Stimulated activated effector memory CD8-positive, alpha-beta T cell treated with anti-CD3 and anti-CD28 coated beads, Interleukin-12 subunit alpha, Interleukin-12 subunit beta, amount 100 ng/mL, for 72 hours (primary cell): ENCODE measurements at regions not wholly inside any gene's neighbourhood (a gene's known extent, or its start where the extent isn't known, plus 50 kb on each side); places are given as distances from the start of the nearest gene placed in this dataset.
"Not testable (repeated sequence)": the region's sequence is repeated elsewhere in the genome, so short reads cannot be mapped to it uniquely, and the experiment has no call there.

Source experiments
- ATAC-seq: fragments of 150-1000 bp; cut with Tn5 transposase; 2 replicates; pipeline ENCODE4 v1.10.0; 2021
- DNase-seq, 2 donors: peaks; one replicate each; pipeline ENCODE4 v3.0.0; 2021 to 2022; ENCODE audit warnings: low spot score in 2 of 2
- H3K27ac Mint-ChIP-seq: one replicate; pipeline ENCODE4 v1.8.0; 2022; ENCODE audit warnings: mild to moderate bottlenecking, mixed read lengths
- H3K36me3 Mint-ChIP-seq: one replicate; pipeline ENCODE4 v1.8.0; 2022; ENCODE audit warnings: mild to moderate bottlenecking, mixed read lengths
- H3K4me1 Mint-ChIP-seq: one replicate; pipeline ENCODE4 v1.8.0; 2022; ENCODE audit warnings: mixed read lengths
- H3K4me3 Mint-ChIP-seq: one replicate; pipeline ENCODE4 v1.8.0; 2022; ENCODE audit warnings: mild to moderate bottlenecking, mixed read lengths
- H3K9me3 Mint-ChIP-seq: one replicate; pipeline ENCODE4 v1.8.0; 2022; ENCODE audit warnings: mixed read lengths

DNA sequence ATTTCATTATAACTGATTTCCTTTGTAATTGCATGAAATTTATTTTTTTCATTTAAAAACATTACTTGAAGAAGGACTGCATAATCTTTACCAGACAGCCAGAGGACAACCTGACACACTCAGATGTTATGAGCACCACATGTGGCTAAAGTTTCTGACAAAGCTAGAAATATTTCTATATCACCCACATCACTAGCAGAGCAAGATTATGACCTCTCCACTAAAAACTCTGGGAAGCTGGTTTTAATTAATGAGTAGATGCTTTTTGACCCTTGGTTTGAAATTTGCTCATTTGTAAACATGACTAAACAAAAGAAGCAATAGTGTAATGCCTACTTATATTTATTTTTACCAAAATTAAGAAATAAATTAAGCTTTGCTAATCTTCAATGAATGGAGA lies 661.5 kb upstream of the EPHA5 start:
- Mint-ChIP-seq H3K27ac (no peak overlapping the region), H3K36me3 (no peaks in the 10 kb centered on the region), H3K4me1 (no peaks in the 10 kb centered on the region), H3K4me3 (no peak overlapping the region), H3K9me3 (peaks cover 13% of the 10 kb centered on the region)
- ATAC-seq (no peak), DNase-seq (no peak)

DNA sequence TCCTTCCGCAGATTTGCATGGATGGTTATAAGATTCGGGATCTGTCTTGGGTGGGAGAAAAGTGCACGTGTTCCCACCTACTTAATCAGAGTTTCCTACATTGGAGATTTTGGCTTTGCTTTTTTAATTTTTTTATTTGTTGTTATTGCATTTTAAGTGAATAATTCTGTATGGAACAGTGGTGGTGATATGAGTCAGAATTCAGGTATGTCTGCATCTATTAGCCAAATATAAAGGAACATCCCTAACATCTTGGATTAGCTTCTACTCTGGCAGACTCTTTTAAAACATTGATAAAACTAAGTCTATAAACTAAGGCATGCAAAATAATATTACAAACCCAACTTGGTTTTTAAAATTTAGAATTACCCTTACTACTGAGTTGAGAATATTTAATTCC lies 659.8 kb upstream of the EPHA5 start:
- H3K36me3 Mint-ChIP-seq: no peaks in the 10 kb centered on the region
- H3K4me3 Mint-ChIP-seq: no peak overlapping the region
- ATAC-seq (no peak), DNase-seq (no peak)
- H3K27ac Mint-ChIP-seq: no peak overlapping the region
- no peaks in the 10 kb centered on the region for H3K4me1 Mint-ChIP-seq
- peaks cover 17% of the 10 kb centered on the region for H3K9me3 Mint-ChIP-seq

DNA sequence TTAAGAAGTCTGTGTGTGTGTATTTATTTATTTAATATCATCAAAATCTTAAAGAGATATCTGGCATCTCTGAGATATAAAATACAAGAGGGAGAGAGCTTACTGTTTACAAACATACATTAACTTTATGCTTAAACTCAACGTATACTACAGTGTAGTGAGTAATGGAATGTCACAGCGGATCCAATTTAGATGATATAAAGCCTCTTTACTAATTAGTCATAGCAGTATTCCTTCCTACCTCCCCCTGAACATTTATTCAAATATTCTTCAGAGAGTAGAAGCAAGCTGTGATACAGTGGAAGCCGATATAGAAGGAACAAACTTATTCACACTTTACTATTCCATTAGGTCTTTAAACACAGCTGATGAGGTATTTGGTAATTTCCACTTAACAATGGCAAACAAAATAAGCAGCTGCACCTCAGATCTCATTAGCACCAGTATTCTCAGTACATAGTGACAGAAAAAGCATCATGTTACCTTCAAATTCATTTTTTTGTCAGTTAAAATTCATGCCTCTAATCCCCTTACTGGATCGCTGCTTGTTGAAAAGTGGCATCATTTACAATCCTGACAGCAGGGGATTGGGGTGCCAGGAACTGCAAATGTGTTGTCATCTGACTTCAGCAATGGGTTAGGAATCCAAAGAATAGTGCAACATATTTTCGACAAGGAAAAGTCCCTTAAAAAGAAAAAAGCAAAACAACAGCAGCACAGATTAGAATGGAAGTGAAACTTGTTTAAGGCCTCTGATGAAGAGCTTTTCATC lies 658.7 kb upstream of the EPHA5 start:
- DNase-seq (no peak), ATAC-seq (no peak)
- Mint-ChIP-seq H3K36me3 (no peaks in the 10 kb centered on the region), H3K4me1 (no peaks in the 10 kb centered on the region), H3K4me3 (no peak overlapping the region), H3K9me3 (peaks cover 15% of the 10 kb centered on the region), H3K27ac (no peak overlapping the region)

GRCh38 chr4:66307641-66308438 lies 637.6 kb upstream of the EPHA5 start:
- ATAC-seq: no peak
- Mint-ChIP-seq H3K27ac (no peak overlapping the region), H3K4me3 (no peak overlapping the region), H3K9me3 (peaks cover 18% of the 10 kb centered on the region), H3K36me3 (no peaks in the 10 kb centered on the region), H3K4me1 (no peaks in the 10 kb centered on the region)
- no peak for DNase-seq

DNA sequence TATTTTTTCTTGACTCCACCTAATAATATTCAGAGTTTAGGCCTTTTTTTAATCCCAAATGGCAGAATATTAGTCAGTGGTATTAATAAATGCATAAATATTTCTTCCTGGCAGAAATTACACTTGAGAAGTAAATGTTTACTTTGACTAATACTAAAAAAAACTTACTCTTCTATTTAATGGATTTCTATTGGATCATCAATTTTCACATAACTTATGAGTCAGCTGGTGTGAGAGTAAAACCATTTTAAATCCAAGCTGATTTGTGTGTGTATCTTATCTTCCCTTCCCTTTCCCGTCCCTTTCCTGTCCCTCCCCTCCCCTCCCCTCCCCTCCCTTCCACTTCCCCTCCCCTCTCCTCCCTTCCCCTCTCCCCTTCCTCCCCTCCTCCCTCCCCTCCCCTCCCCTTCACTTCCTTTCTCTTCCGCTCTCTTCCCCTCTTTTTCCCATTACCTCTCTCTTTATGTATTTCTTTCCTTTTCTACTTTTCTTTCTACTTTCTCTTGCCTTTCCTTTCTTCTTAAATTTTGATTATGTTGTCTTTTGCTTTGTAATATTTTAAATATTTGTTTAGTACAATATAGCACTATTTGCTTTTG lies 630.1 kb upstream of the EPHA5 start:
- Mint-ChIP-seq H3K27ac (no peak overlapping the region), H3K4me1 (no peaks in the 10 kb centered on the region), H3K4me3 (no peak overlapping the region), H3K9me3 (peaks cover 22% of the 10 kb centered on the region), H3K36me3 (no peaks in the 10 kb centered on the region)
- DNase-seq (no peak), ATAC-seq (no peak)

GRCh38 chr4:66298569-66298968 lies 628.3 kb upstream of the EPHA5 start:
- no peak overlapping the region for H3K27ac Mint-ChIP-seq
- H3K4me1 Mint-ChIP-seq: no peaks in the 10 kb centered on the region
- peaks cover 27% of the 10 kb centered on the region for H3K9me3 Mint-ChIP-seq
- H3K36me3 Mint-ChIP-seq: no peaks in the 10 kb centered on the region
- DNase-seq: no peak
- H3K4me3 Mint-ChIP-seq: no peak overlapping the region
- ATAC-seq: no peak

DNA sequence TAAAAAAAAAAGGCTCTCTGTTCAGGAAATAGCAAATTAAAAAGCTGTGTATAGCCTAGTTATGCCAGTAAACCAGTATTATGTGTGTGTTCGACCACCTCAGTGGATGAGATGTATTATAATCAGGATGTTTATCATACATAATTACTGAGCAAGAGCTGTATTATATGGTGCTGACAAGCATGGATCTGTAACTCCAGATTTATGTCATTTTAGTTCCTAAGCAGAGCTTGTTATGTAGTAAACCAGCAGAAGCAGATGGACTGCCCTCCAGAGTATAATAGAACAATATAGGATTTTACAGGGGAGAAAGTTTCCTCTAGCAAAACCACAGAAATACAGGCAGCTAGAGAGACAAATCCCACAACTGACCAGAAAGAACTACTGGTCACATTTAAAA lies 627.4 kb upstream of the EPHA5 start:
- Mint-ChIP-seq H3K9me3 (peaks cover 29% of the 10 kb centered on the region), H3K36me3 (no peaks in the 10 kb centered on the region)
- no peak for ATAC-seq

GRCh38 chr4:66294638-66295037 lies 624.3 kb upstream of the EPHA5 start:
- no peak overlapping the region for H3K27ac Mint-ChIP-seq
- H3K4me3 Mint-ChIP-seq: no peak overlapping the region
- ATAC-seq (no peak), DNase-seq (no peak)
- no peaks in the 10 kb centered on the region for H3K36me3 Mint-ChIP-seq
- peaks cover 15% of the 10 kb centered on the region for H3K9me3 Mint-ChIP-seq
- no peaks in the 10 kb centered on the region for H3K4me1 Mint-ChIP-seq

More for the DNA sequence above, 627.4 kb upstream of the EPHA5 start:
- no peaks in the 10 kb centered on the region for H3K4me1 Mint-ChIP-seq
- no peak for DNase-seq
- no peak overlapping the region for H3K4me3 Mint-ChIP-seq
- no peak overlapping the region for H3K27ac Mint-ChIP-seq

DNA sequence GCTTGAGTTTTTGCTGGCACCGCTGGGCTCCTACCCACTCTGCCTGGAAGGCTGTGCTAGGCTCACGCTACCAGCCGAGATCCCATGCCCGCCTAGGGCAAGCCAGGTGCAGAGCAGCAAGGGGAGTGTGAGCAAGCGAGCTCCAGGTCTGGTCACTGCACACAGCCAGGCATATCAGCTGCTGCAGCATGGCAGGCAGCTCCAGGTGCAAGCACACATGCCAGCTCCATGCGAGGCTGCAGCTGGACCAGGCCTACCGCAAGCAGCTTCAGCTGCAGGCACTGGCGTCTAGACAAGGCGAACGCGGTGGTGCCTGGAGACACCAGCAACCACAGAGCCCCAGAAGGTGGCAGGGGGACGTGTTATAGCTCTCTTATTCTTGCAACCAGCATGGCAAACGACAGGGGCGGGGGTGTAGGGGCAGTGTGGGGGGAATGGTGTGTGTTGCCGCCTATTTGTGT lies 614.7 kb upstream of the EPHA5 start:
- peaks cover 2% of the 10 kb centered on the region for H3K9me3 Mint-ChIP-seq
- DNase-seq (no peak), ATAC-seq (no peak)
- H3K4me3 Mint-ChIP-seq: no peak overlapping the region
- H3K4me1 Mint-ChIP-seq: no peaks in the 10 kb centered on the region
- no peaks in the 10 kb centered on the region for H3K36me3 Mint-ChIP-seq
- no peak overlapping the region for H3K27ac Mint-ChIP-seq

DNA sequence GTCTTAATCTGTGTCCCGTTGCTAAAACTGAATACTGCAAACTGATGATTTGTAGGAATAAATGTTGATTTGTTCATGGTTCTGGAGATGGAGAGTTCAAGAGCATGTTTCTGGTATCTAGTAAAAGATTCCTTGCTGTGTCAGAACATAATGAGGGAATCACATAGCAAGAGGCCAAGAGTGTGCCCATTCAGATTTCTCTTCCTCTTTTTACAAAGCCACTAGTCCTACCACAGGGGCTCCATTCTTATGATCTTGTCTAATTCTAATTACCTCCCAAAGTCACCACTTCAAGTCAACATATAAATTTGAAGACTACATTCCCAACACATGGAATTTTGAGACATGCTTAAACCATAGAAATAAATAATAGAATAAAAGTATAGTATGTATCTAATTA lies 608.8 kb upstream of the EPHA5 start:
- no peak overlapping the region for H3K27ac Mint-ChIP-seq
- ATAC-seq (no peak), DNase-seq (no peak)
- peaks cover 15% of the 10 kb centered on the region for H3K9me3 Mint-ChIP-seq
- no peak overlapping the region for H3K4me3 Mint-ChIP-seq
- no peaks in the 10 kb centered on the region for H3K36me3 Mint-ChIP-seq
- no peaks in the 10 kb centered on the region for H3K4me1 Mint-ChIP-seq

DNA sequence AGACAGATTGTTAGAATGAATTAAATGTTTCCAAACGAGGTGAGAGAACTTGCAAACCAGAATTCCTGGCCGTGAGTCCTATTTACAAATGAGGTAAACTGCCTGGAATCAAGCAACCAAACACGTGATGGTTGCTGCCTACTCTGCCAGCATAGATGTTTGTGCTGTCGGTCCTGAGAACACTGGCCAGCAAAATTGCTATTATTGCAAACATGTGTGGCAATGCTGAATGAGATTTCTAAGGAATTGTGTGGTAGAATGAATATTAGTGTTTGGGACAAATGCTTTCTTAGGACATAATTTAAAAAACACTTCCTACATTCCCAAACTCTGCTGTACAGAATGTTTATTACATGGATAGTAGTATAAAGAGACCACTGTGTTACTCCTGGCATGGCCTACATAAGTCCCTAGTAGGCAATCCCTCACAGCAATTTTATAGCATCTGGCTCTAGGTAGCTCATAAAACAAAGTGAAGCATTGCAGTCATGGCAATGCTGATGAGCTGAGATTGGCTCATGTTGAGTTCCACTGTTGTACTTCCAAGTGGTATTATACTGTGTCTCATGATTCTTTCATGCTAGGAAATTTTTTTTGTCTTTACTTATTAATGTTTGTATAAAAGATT lies 605.2 kb upstream of the EPHA5 start:
- Mint-ChIP-seq H3K4me1 (no peaks in the 10 kb centered on the region), H3K27ac (no peak overlapping the region), H3K4me3 (no peak overlapping the region), H3K36me3 (no peaks in the 10 kb centered on the region), H3K9me3 (peaks cover 15% of the 10 kb centered on the region)
- ATAC-seq (no peak), DNase-seq (no peak)

- no peaks in the 10 kb centered on the region for H3K36me3 Mint-ChIP-seq
- no peak overlapping the region for H3K27ac Mint-ChIP-seq
- no peak overlapping the region for H3K4me3 Mint-ChIP-seq
- no peak for ATAC-seq
- peaks cover 15% of the 10 kb centered on the region for H3K9me3 Mint-ChIP-seq
- no peaks in the 10 kb centered on the region for H3K4me1 Mint-ChIP-seq
- DNase-seq: no peak
Measured at GRCh38 chr4:66273110-66273509, 602.8 kb upstream of the EPHA5 start.

DNA sequence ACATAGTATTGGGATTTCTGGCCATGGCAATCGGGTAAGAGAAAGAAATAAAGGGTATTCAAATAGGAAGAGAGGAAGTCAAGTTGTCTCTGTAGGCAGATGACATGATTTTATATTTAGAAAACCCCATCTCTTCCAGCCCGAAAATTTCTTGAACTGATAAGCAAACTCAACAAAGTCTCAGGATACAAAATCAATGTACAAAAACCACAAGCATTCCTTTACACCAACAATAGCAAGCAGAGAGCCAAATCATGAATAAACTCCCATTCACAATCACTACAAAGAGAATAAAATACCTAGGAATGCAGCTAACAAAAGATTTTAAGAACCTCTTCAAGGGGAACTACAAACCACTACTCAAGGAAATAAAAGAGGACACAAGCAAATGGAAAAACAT lies 600.1 kb upstream of the EPHA5 start:
- not testable (repeated sequence) for DNase-seq, ATAC-seq, H3K4me1 Mint-ChIP-seq, H3K36me3 Mint-ChIP-seq, H3K27ac Mint-ChIP-seq, H3K4me3 Mint-ChIP-seq
- peaks cover 18% of the 10 kb centered on the region for H3K9me3 Mint-ChIP-seq

- H3K27ac Mint-ChIP-seq, ATAC-seq, DNase-seq, H3K4me3 Mint-ChIP-seq, H3K36me3 Mint-ChIP-seq, H3K4me1 Mint-ChIP-seq: not testable (repeated sequence)
- H3K9me3 Mint-ChIP-seq: peaks cover 20% of the 10 kb centered on the region
Measured at GRCh38 chr4:66266554-66266953, 596.3 kb upstream of the EPHA5 start.

DNA sequence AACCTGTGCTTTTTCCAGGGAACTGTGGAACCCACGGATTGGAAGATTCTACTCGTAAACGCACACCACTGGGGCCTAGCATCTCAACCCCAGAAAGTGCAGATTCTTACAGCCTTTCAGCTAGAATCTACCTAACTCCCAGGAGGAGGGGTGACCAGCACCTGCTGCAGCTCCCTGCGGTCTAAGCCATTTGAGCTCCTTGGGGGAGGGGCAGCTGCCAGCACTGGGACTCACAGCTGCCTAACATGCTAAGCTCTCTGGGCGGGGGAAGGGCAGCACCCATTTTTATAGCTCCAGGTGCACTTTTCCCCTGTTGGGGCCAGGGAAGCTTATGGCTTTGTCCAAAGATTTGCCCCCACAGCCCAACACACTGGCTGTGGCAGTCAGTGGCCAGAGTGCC lies 595.7 kb upstream of the EPHA5 start:
- ATAC-seq: no peak
- Mint-ChIP-seq H3K27ac (no peak overlapping the region), H3K36me3 (no peaks in the 10 kb centered on the region), H3K9me3 (peaks cover 20% of the 10 kb centered on the region), H3K4me1 (no peaks in the 10 kb centered on the region), H3K4me3 (no peak overlapping the region)
- DNase-seq: no peak
